OCI-LY3 (cell line): ENCODE measurements at regions not wholly inside any gene's neighbourhood (a gene's known extent, or its start where the extent isn't known, plus 50 kb on each side); places are given as distances from the start of the nearest gene placed in this dataset.

ENCODE experiments used
- H2AFZ ChIP-seq: fragments of 200-600, 300-600 bp; shearing (Covaris generic); 2 replicates; pipeline ENCODE4 v1.6.0; 2014; ENCODE audit warnings: antibody characterized with exemption, low read depth, low read length
- H3K27ac ChIP-seq: fragments of 200-600, 300-600 bp; sonication (generic); 2 replicates; pipeline ENCODE4 v1.5.1; 2014; ENCODE audit warnings: mild to moderate bottlenecking, low read length, moderate library complexity, mixed read lengths
- H3K27me3 ChIP-seq: fragments of 200-600, 300-600 bp; sonication (generic); 2 replicates; pipeline ENCODE4 v1.6.1; 2014; ENCODE audit warnings: low read depth, low read length, mixed read lengths
- H3K36me3 ChIP-seq: fragments of 200-600, 300-600 bp; sonication (generic); replicated peaks from 2 replicates; pipeline ENCODE3; 2014; ENCODE audit warnings: low read depth, low read length, mixed read lengths
- H3K4me1 ChIP-seq: fragments of 300-600, 200-600 bp; sonication (generic); 2 replicates; pipeline ENCODE4 v1.6.1; 2014; ENCODE audit warnings: low read length, mixed read lengths
- H3K4me2 ChIP-seq: fragments of 200-600, 300-600 bp; sonication (generic); 2 replicates; pipeline ENCODE4 v1.6.1; 2014; ENCODE audit warnings: low read length, mixed read lengths
- H3K4me3 ChIP-seq: fragments of 300-600, 200-600 bp; sonication (generic); 2 replicates; pipeline ENCODE4 v1.5.1; 2014; ENCODE audit warnings: antibody characterized with exemption, mild to moderate bottlenecking, low read length, moderate library complexity
- H3K79me2 ChIP-seq: fragments of 300-600, 200-600 bp; shearing (Covaris generic); 2 replicates; pipeline ENCODE4 v1.6.1; 2014; ENCODE audit warnings: mild to moderate bottlenecking, low read length, mixed read lengths
- H3K9ac ChIP-seq: fragments of 300-600, 200-600 bp; shearing (Covaris generic); 2 replicates; pipeline ENCODE4 v1.6.0; 2014; ENCODE audit warnings: mild to moderate bottlenecking, low read length, moderate library complexity
- H3K9me3 ChIP-seq: fragments of 200-600, 300-600 bp; shearing (Covaris generic); 2 replicates; pipeline ENCODE4 v1.6.1; 2014; ENCODE audit warnings: low read length, mixed read lengths; ENCODE audit not compliant: insufficient read depth
- H4K20me1 ChIP-seq: fragments of 200-600, 300-600 bp; sonication (generic); 2 replicates; pipeline ENCODE4 v1.6.1; 2016; ENCODE audit warnings: low read length, mixed read lengths; ENCODE audit not compliant: insufficient read depth
- CTCF ChIP-seq: fragments of 200-600, 300-600 bp; sonication (generic); IDR thresholded peaks from 2 replicates; pipeline ENCODE4 v1.5.1; 2014; ENCODE audit warnings: antibody characterized with exemption, low read length, low read depth
- EZH2phosphoT487 ChIP-seq: fragments of 200-600 bp; shearing (Covaris generic); IDR thresholded peaks from 2 replicates; pipeline ENCODE4 v1.6.1; 2018; ENCODE audit warnings: antibody characterized with exemption, mixed run types, low read depth

GRCh38 chr4:92198711-92199110, 105.1 kb upstream of the GRID2 start:
- TF ChIP-seq CTCF = no peak
- no peak for TF ChIP-seq EZH2phosphoT487
- H3K36me3 ChIP-seq = no peaks in the 10 kb centered on the region
- no peaks in the 10 kb centered on the region for H3K79me2 ChIP-seq
- H3K4me1 ChIP-seq = no peaks in the 10 kb centered on the region
- H2AFZ ChIP-seq = no peak overlapping the region
- no peak overlapping the region for H3K27ac ChIP-seq
- H3K4me2 ChIP-seq = no peak overlapping the region
- H3K4me3 ChIP-seq = no peak overlapping the region
- H4K20me1 ChIP-seq = no peaks in the 10 kb centered on the region
- no peaks in the 10 kb centered on the region for H3K27me3 ChIP-seq
- no peak overlapping the region for H3K9ac ChIP-seq
- H3K9me3 ChIP-seq = no peaks in the 10 kb centered on the region

DNA sequence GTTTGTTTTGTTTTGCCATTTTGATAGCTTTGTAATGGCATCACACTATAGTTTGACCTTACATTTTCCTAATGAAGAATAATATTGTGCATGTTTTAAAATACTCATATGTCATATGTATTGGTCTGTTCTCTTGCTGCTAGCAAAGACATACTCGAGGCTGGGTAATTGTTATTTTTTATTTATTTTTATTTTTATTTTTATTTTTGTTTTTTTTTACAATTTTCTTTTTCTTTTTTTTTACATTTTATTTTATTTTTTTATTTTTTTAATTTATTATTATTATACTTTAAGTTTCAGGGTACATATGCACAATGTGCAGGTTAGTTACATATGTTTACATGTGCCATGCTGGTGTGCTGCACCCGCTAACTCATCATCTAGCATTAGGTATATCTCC, 104.6 kb upstream of the GRID2 start:
- Histone ChIP-seq H3K27me3 (no peaks in the 10 kb centered on the region), H3K9me3 (no peaks in the 10 kb centered on the region), H2AFZ (no peak overlapping the region), H4K20me1 (no peaks in the 10 kb centered on the region), H3K36me3 (no peaks in the 10 kb centered on the region), H3K4me3 (no peak overlapping the region), H3K4me1 (no peaks in the 10 kb centered on the region), H3K27ac (no peak overlapping the region), H3K4me2 (no peak overlapping the region), H3K79me2 (no peaks in the 10 kb centered on the region), H3K9ac (no peak overlapping the region)
- TF ChIP-seq CTCF (no peak), EZH2phosphoT487 (no peak)

- no peaks in the 10 kb centered on the region for H4K20me1 ChIP-seq
- H3K79me2 ChIP-seq = no peaks in the 10 kb centered on the region
- H3K4me1 ChIP-seq = no peaks in the 10 kb centered on the region
- no peak overlapping the region for H3K27ac ChIP-seq
- H3K36me3 ChIP-seq = no peaks in the 10 kb centered on the region
- no peaks in the 10 kb centered on the region for H3K9me3 ChIP-seq
- H2AFZ ChIP-seq = no peak overlapping the region
- H3K4me2 ChIP-seq = no peak overlapping the region
- TF ChIP-seq CTCF (no peak), EZH2phosphoT487 (no peak)
- H3K27me3 ChIP-seq = no peaks in the 10 kb centered on the region
- no peak overlapping the region for H3K4me3 ChIP-seq
- H3K9ac ChIP-seq = no peak overlapping the region
These were observed 92.9 kb upstream of the GRID2 start for GRCh38 chr4:92210906-92211305.

- Histone ChIP-seq H3K27me3 (no peaks in the 10 kb centered on the region), H3K27ac (no peak overlapping the region), H3K4me2 (no peak overlapping the region), H4K20me1 (no peaks in the 10 kb centered on the region), H3K79me2 (no peaks in the 10 kb centered on the region), H3K4me3 (no peak overlapping the region), H3K9me3 (no peaks in the 10 kb centered on the region), H3K4me1 (no peaks in the 10 kb centered on the region), H2AFZ (no peak overlapping the region), H3K9ac (no peak overlapping the region), H3K36me3 (no peaks in the 10 kb centered on the region)
- TF ChIP-seq EZH2phosphoT487 (no peak), CTCF (no peak)
These were observed 88.3 kb upstream of the GRID2 start for GRCh38 chr4:92215476-92215875.
